Neural cell (in vitro differentiated cells): ENCODE measurements at regions not wholly inside any gene's neighbourhood (a gene's known extent, or its start where the extent isn't known, plus 50 kb on each side); places are given as distances from the start of the nearest gene placed in this dataset.

Source experiments
- H2AFZ ChIP-seq: fragments of 200-600, 300-800 bp; sonication (generic), shearing (Covaris generic); 2 replicates; pipeline ENCODE4 v1.6.0; 2014; ENCODE audit warnings: low read depth, mild to moderate bottlenecking, antibody characterized with exemption, low read length, moderate library complexity
- H3F3A ChIP-seq: fragments of 200-600 bp; shearing (Covaris generic); 2 replicates; pipeline ENCODE4 v1.6.1; 2016; ENCODE audit warnings: mild to moderate bottlenecking, moderate library complexity, mixed read lengths, antibody characterized with exemption, low read length; ENCODE audit not compliant: insufficient read depth, poor library complexity, severe bottlenecking
- H3K27ac ChIP-seq: fragments of 200-600, 300-800 bp; sonication (generic), shearing (Covaris generic); 2 replicates; pipeline ENCODE4 v1.5.1; 2014; ENCODE audit warnings: mild to moderate bottlenecking, low read length, moderate library complexity
- H3K27me3 ChIP-seq: fragments of 300-800, 200-600 bp; sonication (generic), shearing (Covaris generic); 2 replicates; pipeline ENCODE4 v1.6.0; 2014; ENCODE audit warnings: mild to moderate bottlenecking, low read depth, low read length, moderate library complexity; ENCODE audit not compliant: insufficient read depth
- H3K36me3 ChIP-seq: fragments of 300-800, 200-600 bp; sonication (generic), shearing (Covaris generic); 2 replicates; pipeline ENCODE4 v1.5.1; 2014; ENCODE audit warnings: mild to moderate bottlenecking, antibody characterized with exemption, low read length, moderate library complexity; ENCODE audit not compliant: insufficient read depth
- H3K4me2 ChIP-seq: fragments of 300-800, 200-600 bp; sonication (generic), shearing (Covaris generic); 2 replicates; pipeline ENCODE4 v1.6.0; 2014; ENCODE audit warnings: mild to moderate bottlenecking, low read length
- H3K4me3 ChIP-seq: fragments of 300-800, 200-600 bp; sonication (generic), shearing (Covaris generic); 2 replicates; pipeline ENCODE4 v1.5.1; 2014; ENCODE audit warnings: mild to moderate bottlenecking, low read length, moderate library complexity
- H3K79me2 ChIP-seq: fragments of 200-600 bp; shearing (Covaris generic); replicated peaks from 2 replicates; pipeline ENCODE4 v1.6.0; 2014; ENCODE audit warnings: mild to moderate bottlenecking, low read length, moderate library complexity; ENCODE audit not compliant: insufficient read depth
- H3K9ac ChIP-seq: fragments of 300-800, 200-600 bp; sonication (generic), shearing (Covaris generic); 2 replicates; pipeline ENCODE4 v1.6.1; 2016; ENCODE audit warnings: mild to moderate bottlenecking, low read length, mixed read lengths
- H3K9me2 ChIP-seq: fragments of 200-600 bp; shearing (Covaris generic); 2 replicates; pipeline ENCODE4 v1.6.1; 2016; ENCODE audit warnings: mild to moderate bottlenecking, low read length, mixed read lengths; ENCODE audit not compliant: insufficient read depth
- H3K9me3 ChIP-seq: fragments of 200-600, 300-800 bp; sonication (generic), shearing (Covaris generic); 2 replicates; pipeline ENCODE4 v1.6.1; 2016; ENCODE audit warnings: mild to moderate bottlenecking, mixed run types, low read length, moderate library complexity, mixed read lengths
- H4K20me1 ChIP-seq: fragments of 200-600 bp; shearing (Covaris generic); 2 replicates; pipeline ENCODE4 v1.6.1; 2016; ENCODE audit warnings: mild to moderate bottlenecking, mixed run types; ENCODE audit not compliant: insufficient read depth
- EP300 ChIP-seq: fragments of 450-650 bp; conservative IDR thresholded peaks from 2 replicates; pipeline ENCODE4 v1.6.1; 2014; ENCODE audit warnings: antibody characterized with exemption, mild to moderate bottlenecking, moderate library complexity; ENCODE audit not compliant: poor library complexity, severe bottlenecking
- EZH2 ChIP-seq: fragments of 200-600, 300-800 bp; shearing (Covaris generic), sonication (generic); IDR thresholded peaks from 2 replicates; pipeline ENCODE4 v1.6.1; 2014; ENCODE audit warnings: antibody characterized with exemption, low read length, borderline replicate concordance, mild to moderate bottlenecking; ENCODE audit not compliant: insufficient read depth, poor library complexity, severe bottlenecking
- MXI1 ChIP-seq: fragments of 450-650 bp; conservative IDR thresholded peaks from 2 replicates; pipeline ENCODE4 v1.6.1; 2014; ENCODE audit warnings: antibody characterized with exemption, mild to moderate bottlenecking; ENCODE audit not compliant: poor library complexity, severe bottlenecking
- POLR2AphosphoS5 ChIP-seq: IDR thresholded peaks from 2 replicates; pipeline ENCODE4 v1.6.1; 2012
- RAD21 ChIP-seq: fragments of 450-650 bp; conservative IDR thresholded peaks from 2 replicates; pipeline ENCODE4 v1.6.1; 2014; ENCODE audit warnings: antibody characterized with exemption, mild to moderate bottlenecking, moderate library complexity
- SMC3 ChIP-seq: fragments of 450-650 bp; conservative IDR thresholded peaks from 2 replicates; pipeline ENCODE4 v1.6.1; 2014; ENCODE audit warnings: antibody characterized with exemption, mild to moderate bottlenecking, moderate library complexity; ENCODE audit not compliant: poor library complexity
- TAF1 ChIP-seq: IDR thresholded peaks from 2 replicates; pipeline ENCODE4 v1.6.1; 2012; ENCODE audit warnings: low read depth
- TF ChIP-seq, protein P1 (sequence below): IDR thresholded peaks from 2 replicates; pipeline ENCODE4 v1.6.1; 2012; ENCODE audit warnings: borderline replicate concordance
- TF ChIP-seq, protein P2 (sequence below): fragments of 450-650 bp; IDR thresholded peaks from 2 replicates; pipeline ENCODE4 v1.5.1; 2014; ENCODE audit warnings: antibody characterized with exemption, mild to moderate bottlenecking, moderate library complexity; ENCODE audit not compliant: poor library complexity, severe bottlenecking

GRCh38 chr2:239466061-239466754, 65.4 kb upstream of the HDAC4 start:
- H3K4me3 ChIP-seq: no peak overlapping the region
- no peaks in the 10 kb centered on the region for H3K9me3 ChIP-seq
- H4K20me1 ChIP-seq: no peaks in the 10 kb centered on the region
- no peaks in the 10 kb centered on the region for H3K79me2 ChIP-seq
- H3K9ac ChIP-seq: no peak overlapping the region
- no peak overlapping the region for H2AFZ ChIP-seq
- no peak for TF ChIP-seq EP300
- TF ChIP-seq, protein P1, sequence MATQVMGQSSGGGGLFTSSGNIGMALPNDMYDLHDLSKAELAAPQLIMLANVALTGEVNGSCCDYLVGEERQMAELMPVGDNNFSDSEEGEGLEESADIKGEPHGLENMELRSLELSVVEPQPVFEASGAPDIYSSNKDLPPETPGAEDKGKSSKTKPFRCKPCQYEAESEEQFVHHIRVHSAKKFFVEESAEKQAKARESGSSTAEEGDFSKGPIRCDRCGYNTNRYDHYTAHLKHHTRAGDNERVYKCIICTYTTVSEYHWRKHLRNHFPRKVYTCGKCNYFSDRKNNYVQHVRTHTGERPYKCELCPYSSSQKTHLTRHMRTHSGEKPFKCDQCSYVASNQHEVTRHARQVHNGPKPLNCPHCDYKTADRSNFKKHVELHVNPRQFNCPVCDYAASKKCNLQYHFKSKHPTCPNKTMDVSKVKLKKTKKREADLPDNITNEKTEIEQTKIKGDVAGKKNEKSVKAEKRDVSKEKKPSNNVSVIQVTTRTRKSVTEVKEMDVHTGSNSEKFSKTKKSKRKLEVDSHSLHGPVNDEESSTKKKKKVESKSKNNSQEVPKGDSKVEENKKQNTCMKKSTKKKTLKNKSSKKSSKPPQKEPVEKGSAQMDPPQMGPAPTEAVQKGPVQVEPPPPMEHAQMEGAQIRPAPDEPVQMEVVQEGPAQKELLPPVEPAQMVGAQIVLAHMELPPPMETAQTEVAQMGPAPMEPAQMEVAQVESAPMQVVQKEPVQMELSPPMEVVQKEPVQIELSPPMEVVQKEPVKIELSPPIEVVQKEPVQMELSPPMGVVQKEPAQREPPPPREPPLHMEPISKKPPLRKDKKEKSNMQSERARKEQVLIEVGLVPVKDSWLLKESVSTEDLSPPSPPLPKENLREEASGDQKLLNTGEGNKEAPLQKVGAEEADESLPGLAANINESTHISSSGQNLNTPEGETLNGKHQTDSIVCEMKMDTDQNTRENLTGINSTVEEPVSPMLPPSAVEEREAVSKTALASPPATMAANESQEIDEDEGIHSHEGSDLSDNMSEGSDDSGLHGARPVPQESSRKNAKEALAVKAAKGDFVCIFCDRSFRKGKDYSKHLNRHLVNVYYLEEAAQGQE: no peak
- TF ChIP-seq TAF1: no peak
- TF ChIP-seq EZH2: no peak
- no peak for TF ChIP-seq RAD21
- TF ChIP-seq, protein P2, sequence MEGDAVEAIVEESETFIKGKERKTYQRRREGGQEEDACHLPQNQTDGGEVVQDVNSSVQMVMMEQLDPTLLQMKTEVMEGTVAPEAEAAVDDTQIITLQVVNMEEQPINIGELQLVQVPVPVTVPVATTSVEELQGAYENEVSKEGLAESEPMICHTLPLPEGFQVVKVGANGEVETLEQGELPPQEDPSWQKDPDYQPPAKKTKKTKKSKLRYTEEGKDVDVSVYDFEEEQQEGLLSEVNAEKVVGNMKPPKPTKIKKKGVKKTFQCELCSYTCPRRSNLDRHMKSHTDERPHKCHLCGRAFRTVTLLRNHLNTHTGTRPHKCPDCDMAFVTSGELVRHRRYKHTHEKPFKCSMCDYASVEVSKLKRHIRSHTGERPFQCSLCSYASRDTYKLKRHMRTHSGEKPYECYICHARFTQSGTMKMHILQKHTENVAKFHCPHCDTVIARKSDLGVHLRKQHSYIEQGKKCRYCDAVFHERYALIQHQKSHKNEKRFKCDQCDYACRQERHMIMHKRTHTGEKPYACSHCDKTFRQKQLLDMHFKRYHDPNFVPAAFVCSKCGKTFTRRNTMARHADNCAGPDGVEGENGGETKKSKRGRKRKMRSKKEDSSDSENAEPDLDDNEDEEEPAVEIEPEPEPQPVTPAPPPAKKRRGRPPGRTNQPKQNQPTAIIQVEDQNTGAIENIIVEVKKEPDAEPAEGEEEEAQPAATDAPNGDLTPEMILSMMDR: no peak
- no peak for TF ChIP-seq MXI1
- TF ChIP-seq POLR2AphosphoS5: no peak
- no peak for TF ChIP-seq SMC3
- no peaks in the 10 kb centered on the region for H3K36me3 ChIP-seq
- no peak overlapping the region for H3K27ac ChIP-seq
- no peaks in the 10 kb centered on the region for H3K9me2 ChIP-seq
- H3F3A ChIP-seq: no peaks in the 10 kb centered on the region
- H3K4me2 ChIP-seq: no peak overlapping the region
- H3K27me3 ChIP-seq: no peaks in the 10 kb centered on the region

GRCh38 chr2:239465017-239466001, 64.5 kb upstream of the HDAC4 start:
- Histone ChIP-seq H3K27me3 (no peaks in the 10 kb centered on the region), H3K27ac (no peak overlapping the region), H2AFZ (no peak overlapping the region), H3K4me2 (no peak overlapping the region), H3F3A (no peaks in the 10 kb centered on the region), H3K4me3 (no peak overlapping the region), H3K9ac (no peak overlapping the region), H4K20me1 (no peaks in the 10 kb centered on the region), H3K36me3 (no peaks in the 10 kb centered on the region), H3K9me2 (no peaks in the 10 kb centered on the region), H3K9me3 (no peaks in the 10 kb centered on the region), H3K79me2 (no peaks in the 10 kb centered on the region)
- no peak for TF ChIP-seq SMC3
- TF ChIP-seq MXI1: no peak
- TF ChIP-seq, protein P1: no peak
- TF ChIP-seq EZH2: no peak
